Stimulated activated naive CD8-positive, alpha-beta T cell treated with anti-CD3 and anti-CD28 coated beads, Interleukin-15, Interleukin-2, amounts not matched to agents 100 ng/mL and 50 ng/mL, for 24 hours (primary cell): ENCODE measurements at regions not wholly inside any gene's neighbourhood (a gene's known extent, or its start where the extent isn't known, plus 50 kb on each side); places are given as distances from the start of the nearest gene placed in this dataset.

ENCODE experiments used
- H3K27ac Mint-ChIP-seq: one replicate; pipeline ENCODE4 v1.8.0; 2021; ENCODE audit warnings: mild to moderate bottlenecking, mixed read lengths
- H3K27me3 Mint-ChIP-seq: one replicate; pipeline ENCODE4 v1.8.0; 2021; ENCODE audit warnings: mixed read lengths
- H3K36me3 Mint-ChIP-seq: one replicate; pipeline ENCODE4 v1.8.0; 2021; ENCODE audit warnings: low read depth, mixed read lengths
- H3K4me1 Mint-ChIP-seq: one replicate; pipeline ENCODE4 v1.8.0; 2021; ENCODE audit warnings: low read depth, mixed read lengths
- H3K4me3 Mint-ChIP-seq: one replicate; pipeline ENCODE4 v1.8.0; 2021; ENCODE audit warnings: mild to moderate bottlenecking, mixed read lengths
- H3K9me3 Mint-ChIP-seq: one replicate; pipeline ENCODE4 v1.8.0; 2021; ENCODE audit warnings: mixed read lengths

- Mint-ChIP-seq H3K4me3 (no peak overlapping the region), H3K27ac (no peak overlapping the region), H3K4me1 (no peaks in the 10 kb centered on the region), H3K27me3 (peaks cover 5% of the 10 kb centered on the region), H3K36me3 (no peaks in the 10 kb centered on the region), H3K9me3 (no peaks in the 10 kb centered on the region)
Observed at GRCh38 chr13:95492044-95492801, 60.3 kb upstream of the CLDN10 start.

GRCh38 chr13:95494082-95494681 lies 58.3 kb upstream of the CLDN10 start:
- Mint-ChIP-seq H3K27ac (no peak overlapping the region), H3K36me3 (no peaks in the 10 kb centered on the region), H3K4me1 (no peaks in the 10 kb centered on the region), H3K27me3 (peaks cover 5% of the 10 kb centered on the region), H3K9me3 (no peaks in the 10 kb centered on the region), H3K4me3 (no peak overlapping the region)

DNA sequence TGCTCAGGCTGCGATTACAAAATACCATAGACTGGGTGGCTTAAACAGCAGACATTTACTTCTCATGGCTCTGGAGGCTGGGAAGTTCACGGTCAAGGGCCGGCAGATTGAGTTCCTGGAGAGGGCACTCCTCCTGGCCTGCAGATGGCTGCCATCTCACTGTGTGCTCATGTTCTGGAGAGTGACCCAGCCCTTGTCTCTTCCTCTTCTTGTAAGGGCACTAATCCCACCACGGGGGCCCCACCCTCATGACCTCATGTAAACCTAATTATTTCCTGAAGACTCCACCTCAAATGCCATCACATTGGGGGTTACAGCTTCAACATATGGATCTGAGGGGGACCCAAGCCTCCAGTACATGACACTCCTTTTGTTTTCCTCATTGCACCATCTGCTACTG lies 56.0 kb upstream of the CLDN10 start:
- H3K4me3 Mint-ChIP-seq, result no peak overlapping the region
- H3K36me3 Mint-ChIP-seq, result no peaks in the 10 kb centered on the region
- peaks cover 5% of the 10 kb centered on the region for H3K27me3 Mint-ChIP-seq
- no peak overlapping the region for H3K27ac Mint-ChIP-seq
- H3K4me1 Mint-ChIP-seq, result no peaks in the 10 kb centered on the region
- H3K9me3 Mint-ChIP-seq, result peaks cover 10% of the 10 kb centered on the region

GRCh38 chr13:95497381-95497807 lies 55.1 kb upstream of the CLDN10 start:
- no peak overlapping the region for H3K27ac Mint-ChIP-seq
- no peaks in the 10 kb centered on the region for H3K36me3 Mint-ChIP-seq
- H3K4me3 Mint-ChIP-seq, result no peak overlapping the region
- H3K9me3 Mint-ChIP-seq, result peaks cover 15% of the 10 kb centered on the region
- H3K27me3 Mint-ChIP-seq, result peaks cover 5% of the 10 kb centered on the region
- H3K4me1 Mint-ChIP-seq, result no peaks in the 10 kb centered on the region

DNA sequence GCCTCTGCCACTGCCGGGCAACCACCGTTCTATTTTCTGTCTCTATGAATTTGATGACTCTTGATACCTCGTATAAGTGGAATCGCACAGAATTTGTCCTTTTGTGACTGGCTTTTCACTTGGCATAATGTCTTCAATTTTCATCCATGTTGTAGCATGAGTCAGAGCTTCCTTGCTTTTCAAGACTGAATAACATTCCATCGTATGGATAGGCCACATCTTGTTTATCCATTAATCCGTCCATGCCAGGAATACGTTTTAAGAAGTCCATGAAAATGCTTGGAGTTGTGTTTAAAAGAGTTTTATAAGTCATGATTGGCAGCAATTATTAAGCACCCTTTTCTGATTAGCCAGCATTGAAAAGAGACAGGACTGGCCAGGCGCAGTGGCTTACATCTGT lies 53.6 kb upstream of the CLDN10 start:
- H3K27me3 Mint-ChIP-seq, result peaks cover 4% of the 10 kb centered on the region
- no peak overlapping the region for H3K27ac Mint-ChIP-seq
- H3K4me1 Mint-ChIP-seq, result no peaks in the 10 kb centered on the region
- no peak overlapping the region for H3K4me3 Mint-ChIP-seq
- H3K36me3 Mint-ChIP-seq, result no peaks in the 10 kb centered on the region
- peaks cover 15% of the 10 kb centered on the region for H3K9me3 Mint-ChIP-seq

DNA sequence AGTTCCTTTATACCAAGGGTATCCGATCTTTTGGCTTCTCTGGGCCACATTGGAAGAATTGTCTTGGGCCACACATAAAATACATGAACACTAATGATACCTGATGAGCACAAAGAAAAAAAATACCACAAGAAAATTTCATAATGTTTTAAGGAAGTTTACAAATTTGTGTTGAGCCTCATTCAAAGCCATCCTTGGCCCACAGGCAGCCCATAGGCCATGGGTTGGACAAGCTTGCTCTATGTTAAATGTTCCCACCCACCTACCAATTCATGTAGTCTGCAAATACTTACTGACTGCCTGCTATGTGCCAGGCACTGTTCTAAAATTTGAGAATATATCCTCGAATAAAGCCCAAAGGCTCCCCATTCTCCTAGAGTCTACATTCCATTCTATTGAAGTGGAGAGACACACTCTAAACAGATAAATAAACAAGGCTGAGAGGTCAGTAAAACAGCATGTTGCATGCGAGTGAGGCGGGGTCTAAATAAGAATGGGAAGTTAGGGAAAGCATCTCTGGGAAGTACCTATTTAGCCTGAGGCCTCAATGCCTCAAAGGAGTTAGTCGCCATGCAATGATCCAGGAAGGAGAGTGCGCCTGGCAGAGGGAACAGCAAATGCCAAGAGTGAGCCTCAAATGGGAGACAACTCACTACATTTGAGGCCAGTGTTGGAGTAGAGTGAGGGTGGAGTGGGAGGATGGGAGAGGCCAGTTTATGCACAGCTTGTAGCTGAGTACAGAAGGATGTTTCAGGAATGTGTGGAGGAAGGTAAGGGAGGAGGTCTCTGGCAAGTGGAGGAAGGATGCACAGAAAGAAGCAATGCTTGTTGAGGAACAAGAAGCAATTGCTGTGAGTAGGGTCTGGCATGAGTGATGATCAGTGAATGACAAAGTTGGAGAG lies 52.5 kb upstream of the CLDN10 start:
- no peak overlapping the region for H3K27ac Mint-ChIP-seq

DNA sequence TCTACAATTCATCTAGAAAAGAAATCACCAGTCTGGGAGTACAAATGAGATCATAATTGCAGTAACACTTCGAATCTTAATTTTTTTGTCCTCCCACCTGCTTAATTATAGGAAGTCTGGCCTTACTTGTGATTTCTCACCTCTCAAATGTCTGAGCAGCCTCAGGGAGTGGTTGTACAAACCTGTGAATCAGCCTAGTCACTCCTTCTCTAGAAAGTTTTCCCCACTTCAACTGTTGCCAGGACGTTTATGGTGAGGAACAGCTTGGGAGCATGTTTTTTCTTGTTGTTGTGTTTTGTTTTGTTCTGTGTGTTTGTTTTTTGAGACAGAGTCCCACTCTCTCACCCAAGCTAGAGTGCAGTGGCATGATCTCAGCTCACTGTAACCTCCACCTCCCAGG lies 50.3 kb upstream of the CLDN10 start:
- Mint-ChIP-seq H3K9me3 (peaks cover 15% of the 10 kb centered on the region), H3K36me3 (no peaks in the 10 kb centered on the region), H3K4me1 (no peaks in the 10 kb centered on the region), H3K27ac (no peak overlapping the region), H3K27me3 (no peaks in the 10 kb centered on the region), H3K4me3 (no peak overlapping the region)

More for the DNA sequence above, 52.5 kb upstream of the CLDN10 start:
- Mint-ChIP-seq H3K9me3 (peaks cover 15% of the 10 kb centered on the region), H3K4me3 (no peak overlapping the region), H3K36me3 (no peaks in the 10 kb centered on the region), H3K27me3 (no peaks in the 10 kb centered on the region), H3K4me1 (no peaks in the 10 kb centered on the region)
